NCI-H1105 (cell line): ENCODE measurements at regions not wholly inside any gene's neighbourhood (a gene's known extent, or its start where the extent isn't known, plus 50 kb on each side); places are given as distances from the start of the nearest gene placed in this dataset.
"Not testable (repeated sequence)": the region's sequence is repeated elsewhere in the genome, so short reads cannot be mapped to it uniquely, and the experiment has no call there.

Source experiments
- DNase-seq: peaks from one replicate; lab custom pipeline; 2025; lab: John Stamatoyannopoulos, UW

DNA sequence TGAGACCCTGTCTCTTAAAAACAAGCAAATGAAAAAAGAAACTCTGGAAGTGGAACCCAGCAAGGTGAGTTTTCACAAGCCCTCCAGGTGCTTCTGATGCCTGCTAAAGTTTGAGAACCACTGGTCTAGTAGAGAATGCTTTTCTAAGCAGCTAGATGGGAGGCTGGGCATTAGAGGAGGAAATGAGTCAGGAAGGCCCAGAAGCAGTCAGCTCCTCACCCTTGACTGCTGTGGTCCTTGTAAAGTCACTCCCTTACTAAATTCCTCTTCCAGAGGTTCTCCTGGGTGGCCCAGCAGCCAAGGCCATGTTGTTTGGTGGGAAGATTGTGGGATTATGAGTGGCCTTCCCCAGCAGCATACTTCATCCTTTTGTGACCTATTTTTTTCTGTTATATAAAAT is 52.0 kb upstream of the FYN start:
- no peak for DNase-seq

DNA sequence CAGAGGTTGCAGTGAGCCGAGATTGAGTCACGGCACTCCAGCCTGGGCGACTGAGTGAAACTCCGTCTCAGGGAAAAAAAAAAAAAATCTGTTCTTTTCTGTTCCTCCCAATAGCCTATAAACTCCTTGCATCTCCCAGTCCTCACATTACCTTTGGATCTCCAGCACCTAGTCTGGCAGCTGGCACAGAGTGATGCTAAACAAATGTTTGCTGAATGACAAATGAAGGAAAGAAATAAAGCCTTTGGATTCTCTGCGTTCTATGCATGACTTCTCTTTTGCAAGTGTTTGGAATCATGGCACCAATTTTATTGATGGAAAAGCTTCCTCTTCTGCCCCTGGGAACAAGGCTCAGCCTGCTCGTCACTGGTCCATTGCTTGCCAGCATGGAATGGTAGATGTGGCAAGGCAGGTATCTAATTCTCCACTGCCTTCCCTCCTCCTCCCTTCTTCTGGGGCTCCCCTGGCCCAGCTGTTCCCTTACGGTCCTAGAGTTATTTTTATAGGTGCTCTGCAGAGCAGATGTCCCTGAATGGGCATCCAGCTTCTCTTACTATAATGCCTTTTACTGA is 53.6 kb upstream of the FYN start:
- no peak for DNase-seq

DNA sequence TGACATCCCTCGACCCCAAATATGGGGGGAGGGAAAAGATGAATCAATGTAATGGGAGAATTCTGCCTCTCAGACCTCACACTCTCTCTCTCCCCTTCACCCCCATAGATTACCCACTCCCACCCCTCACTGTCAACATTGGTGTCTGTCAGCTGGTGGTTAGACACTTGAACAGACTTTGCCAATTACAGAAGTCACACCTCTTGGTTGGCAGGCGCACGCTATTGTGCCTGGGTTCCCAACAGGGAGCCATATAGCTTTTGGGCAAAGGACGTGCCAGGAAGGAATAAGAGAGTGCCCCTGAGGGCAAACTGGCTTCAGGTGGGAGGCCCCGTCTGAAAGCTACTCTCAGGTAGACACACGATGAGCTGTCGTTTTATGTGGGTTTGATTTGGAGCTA is 54.1 kb upstream of the FYN start:
- DNase-seq, result peak; percentile 94

DNA sequence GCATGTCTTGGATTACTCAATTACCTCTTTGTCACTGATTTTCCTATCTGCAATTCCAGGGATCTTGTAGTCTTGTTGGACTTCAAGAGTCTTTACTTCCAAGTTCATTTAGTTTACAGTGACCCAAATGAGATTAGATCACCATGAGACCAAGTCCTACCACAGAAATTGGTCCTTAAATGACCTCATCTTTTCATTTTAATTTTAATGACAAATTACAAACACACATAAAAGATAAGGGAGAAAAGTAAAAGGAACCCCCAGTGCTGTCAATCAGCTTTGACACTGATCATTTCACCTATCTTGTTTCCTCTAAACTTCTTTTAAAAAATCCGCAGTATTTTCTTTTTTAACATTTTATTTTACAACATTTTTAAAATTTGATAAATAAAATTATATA is 54.9 kb upstream of the FYN start:
- no peak for DNase-seq

DNA sequence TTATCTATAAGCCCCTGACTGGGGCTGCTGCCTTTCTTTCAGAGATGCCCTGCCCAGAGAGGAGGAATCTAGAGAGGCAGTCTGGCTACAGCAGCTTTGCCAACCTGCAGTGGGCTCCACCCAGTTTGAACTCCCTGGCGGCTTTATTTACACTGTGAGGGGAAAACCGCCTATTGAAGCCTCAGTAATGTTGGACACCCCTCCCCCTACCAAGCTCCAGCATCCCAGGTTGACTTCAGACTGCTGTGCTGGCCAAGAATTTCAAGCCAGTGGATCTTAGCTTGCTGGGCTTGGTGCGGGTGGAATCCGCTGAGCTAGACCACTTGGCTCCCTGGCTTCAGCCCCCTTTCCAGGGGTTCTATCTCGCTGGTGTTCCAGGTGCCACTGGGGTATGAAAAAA is 61.4 kb upstream of the FYN start:
- not testable (repeated sequence) for DNase-seq

DNA sequence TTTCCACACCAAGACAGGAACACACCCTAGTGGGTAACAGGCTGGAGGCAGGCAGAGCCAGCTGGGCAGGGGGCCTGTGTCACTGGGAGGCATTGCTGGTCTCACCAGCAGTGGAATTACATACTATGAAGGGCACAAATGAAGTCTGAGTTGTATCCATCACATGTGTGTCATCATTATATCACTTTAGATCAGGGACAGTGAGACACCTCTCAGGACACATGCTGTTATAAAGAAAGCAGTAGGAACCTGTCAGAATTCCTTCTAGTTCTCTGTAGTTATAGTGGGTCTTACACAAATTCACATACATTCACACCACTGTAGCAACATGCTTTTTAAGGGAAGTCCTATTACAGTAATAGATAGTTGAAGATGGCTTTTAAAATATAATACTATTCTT is 63.5 kb upstream of the FYN start:
- DNase-seq, result no peak

DNA sequence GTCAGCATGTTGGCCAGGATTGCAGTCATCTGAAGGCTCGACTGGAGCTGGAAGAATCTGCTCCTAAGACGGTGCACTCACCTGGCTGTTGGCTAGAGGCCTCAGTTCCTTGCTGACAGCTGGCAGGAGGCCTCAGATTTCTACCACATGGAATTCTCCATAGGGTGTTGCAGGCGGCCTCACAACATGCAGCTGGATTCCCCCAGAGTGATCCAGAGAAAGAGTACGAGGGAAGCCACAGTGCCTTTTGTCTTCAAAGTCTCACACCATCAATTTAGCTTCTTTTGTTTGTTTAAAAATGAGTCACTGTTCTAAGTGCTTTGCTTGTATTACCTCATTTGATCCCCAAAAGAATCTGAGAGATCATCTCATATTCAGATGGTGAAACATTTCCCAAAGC is 65.5 kb upstream of the FYN start:
- no peak for DNase-seq

DNA sequence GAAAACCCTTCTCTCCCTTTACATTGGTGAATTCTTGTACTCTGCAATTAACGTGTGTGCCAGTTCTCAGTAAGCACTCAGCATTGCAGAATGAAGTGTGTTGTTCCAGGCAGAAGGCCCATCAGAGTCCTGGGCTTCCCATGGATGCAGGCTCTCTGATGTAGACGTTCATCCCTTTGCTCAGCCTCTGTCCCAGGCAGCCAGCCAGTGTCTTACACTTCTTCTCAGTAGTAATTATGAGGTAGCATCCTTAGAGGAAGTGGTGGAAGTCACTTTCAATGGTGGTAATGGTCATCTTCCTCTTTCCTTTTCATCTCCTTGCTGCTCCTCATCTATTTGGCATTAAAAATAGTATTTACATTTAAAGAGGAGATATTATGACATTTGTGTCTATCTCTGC is 66.7 kb upstream of the FYN start:
- DNase-seq, result no peak

DNA sequence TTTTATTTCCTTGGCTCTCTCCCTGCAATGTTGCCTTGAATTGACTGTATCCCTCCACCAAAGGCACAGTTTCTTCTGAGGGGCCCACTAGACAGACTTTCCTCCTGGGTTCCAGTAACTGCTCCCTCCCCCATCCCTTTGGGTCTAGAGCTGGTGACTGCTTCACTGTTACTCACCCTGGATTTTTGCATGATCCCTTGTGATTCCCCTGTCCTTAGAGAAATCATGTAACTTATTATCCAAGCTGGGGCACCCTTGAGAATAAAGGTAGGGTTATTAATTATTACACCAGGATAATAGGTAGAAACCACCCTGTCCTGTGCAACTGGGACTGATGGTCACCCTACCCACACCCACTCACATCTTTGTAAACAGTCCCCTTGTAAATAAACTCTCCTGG is 67.5 kb upstream of the FYN start:
- DNase-seq, result no peak

DNA sequence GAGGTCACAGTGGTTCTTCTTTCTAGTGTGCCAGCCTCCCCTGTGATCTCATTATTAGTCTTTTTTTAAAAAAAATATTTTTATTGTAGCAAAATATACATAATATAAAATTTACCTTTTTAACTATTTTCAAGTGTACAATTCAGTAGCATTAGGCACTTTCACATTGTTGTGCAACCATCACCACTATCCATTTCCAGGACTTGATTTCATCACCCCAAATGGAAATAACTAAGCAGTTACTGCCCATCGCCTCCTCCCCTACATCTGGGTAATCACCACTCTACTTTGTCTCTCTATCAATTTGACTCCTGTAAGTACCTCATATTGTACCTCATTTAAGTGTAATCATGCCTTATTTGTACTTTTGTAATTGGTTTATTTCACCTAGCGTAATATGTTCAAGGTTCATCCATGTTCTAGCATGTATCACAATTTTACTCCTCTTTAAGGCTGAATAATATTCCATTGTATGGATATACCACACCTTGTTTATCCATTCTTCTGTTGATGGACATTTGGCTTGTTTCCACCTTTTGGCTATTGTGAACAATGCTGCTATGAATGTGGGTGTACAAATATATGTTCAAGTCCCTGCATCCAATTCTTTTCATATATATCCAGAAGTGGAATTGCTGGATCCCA is 68.6 kb upstream of the FYN start:
- DNase-seq, result no peak

DNA sequence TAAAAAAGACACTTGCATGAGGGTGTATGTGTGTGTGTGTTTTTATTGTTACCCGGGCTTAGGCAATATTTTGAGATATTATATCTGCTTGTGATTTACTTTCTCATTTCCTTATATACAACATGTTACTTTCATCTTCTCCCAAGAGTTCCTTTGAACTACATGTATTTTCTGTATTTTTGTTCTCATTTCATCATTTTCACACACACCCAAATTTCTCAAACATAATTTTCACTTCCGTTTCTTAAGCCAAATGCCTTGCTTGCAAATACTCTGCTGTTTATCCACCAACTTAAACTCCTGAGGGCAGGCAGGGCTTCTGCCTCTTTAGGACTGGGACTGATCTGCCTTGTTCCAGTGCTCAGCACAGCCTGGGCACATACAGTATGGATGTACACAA is 69.3 kb upstream of the FYN start:
- DNase-seq, result no peak

DNA sequence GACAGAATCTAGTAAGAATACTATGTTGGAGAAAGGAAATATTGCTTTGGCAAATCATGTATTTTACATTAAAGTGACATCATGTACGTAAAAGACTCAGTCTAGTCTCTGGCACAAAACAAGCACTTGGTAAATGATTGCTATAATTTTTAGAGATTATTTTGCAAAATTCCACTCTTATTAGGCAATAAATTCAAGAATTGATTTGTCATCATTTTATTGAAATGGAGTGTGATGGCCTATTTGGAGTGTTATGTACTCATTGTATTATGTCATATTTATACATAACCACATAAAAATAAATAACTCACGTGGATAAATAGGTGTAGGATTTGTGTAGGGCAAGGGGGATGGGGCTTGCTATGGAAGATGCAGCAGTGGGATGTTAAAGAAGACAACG is 70.0 kb upstream of the FYN start:
- no peak for DNase-seq

DNA sequence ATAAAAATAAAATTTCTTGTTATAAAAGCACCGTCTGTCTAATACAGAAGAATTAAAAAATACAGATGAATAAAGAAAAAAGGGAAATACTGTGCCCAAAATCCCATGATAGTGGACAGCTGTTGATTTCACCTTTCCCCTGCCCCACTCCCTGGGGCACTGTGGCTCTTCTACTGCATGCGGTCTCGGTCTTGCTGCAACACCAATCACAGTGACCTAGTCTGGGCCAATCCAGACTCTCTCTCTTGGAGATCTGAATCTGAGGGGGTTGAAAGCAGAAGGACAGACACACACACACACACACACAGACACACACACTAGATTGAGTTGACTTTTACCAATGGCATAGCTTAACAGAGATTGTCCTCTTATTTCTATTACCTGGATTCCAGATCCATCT is 70.5 kb upstream of the FYN start:
- no peak for DNase-seq

DNA sequence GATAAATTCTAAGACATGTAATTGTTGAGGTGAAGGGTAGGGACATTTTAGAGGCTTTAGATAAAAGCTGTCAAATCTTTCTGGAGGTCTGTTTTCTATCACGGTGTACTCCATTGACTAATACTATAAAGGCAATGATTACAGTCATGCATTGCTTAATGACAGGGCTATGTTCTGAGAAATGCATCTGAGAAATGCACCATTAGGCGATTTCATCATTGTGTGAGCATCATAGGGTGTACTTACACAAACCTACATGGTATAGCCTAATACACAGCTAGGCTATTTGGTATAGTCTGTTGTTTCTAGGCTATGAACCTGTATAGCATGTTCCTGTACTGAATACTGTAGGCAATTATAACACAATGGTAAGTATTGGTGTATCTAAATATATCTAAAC is 71.3 kb upstream of the FYN start:
- no peak for DNase-seq

DNA sequence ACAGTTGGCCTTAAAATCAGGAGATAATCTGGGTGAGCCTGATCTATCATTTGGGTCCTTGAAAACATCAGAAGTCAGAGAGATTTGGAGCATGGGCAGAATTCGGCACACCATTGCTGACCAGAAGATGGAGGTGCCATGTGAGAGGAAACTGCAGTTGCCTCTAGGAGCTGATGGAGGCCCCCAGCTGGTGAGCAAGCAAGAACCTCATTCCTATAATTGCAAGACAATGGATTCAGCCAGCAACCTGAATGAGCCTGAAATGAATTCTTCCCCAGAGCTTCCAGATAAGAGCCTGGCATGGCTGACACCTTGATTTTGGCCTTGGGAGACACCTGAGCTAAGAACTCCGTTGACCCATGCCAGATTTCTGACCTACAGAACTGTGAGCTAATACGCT is 76.3 kb upstream of the FYN start:
- no peak for DNase-seq

DNA sequence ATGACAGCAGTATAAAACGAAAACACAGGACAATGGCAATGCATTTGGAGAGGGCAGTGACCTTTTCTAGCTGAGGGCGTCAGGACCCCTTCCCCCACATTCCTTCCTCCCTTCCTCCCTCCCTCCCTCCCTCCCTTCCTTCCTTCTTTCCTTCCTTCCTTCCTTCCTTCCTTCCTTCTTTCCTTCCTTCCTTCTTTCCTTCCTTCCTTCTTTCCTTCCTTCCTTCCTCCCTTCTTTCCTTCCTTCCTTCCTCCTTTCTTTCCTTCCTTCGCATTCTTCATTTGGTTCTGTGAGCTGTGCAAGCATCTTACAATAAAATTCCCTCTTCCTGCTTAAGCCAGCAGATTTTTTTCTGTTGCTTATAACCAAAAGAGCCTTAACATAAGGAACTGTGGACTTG is 76.7 kb upstream of the FYN start:
- not testable (repeated sequence) for DNase-seq

DNA sequence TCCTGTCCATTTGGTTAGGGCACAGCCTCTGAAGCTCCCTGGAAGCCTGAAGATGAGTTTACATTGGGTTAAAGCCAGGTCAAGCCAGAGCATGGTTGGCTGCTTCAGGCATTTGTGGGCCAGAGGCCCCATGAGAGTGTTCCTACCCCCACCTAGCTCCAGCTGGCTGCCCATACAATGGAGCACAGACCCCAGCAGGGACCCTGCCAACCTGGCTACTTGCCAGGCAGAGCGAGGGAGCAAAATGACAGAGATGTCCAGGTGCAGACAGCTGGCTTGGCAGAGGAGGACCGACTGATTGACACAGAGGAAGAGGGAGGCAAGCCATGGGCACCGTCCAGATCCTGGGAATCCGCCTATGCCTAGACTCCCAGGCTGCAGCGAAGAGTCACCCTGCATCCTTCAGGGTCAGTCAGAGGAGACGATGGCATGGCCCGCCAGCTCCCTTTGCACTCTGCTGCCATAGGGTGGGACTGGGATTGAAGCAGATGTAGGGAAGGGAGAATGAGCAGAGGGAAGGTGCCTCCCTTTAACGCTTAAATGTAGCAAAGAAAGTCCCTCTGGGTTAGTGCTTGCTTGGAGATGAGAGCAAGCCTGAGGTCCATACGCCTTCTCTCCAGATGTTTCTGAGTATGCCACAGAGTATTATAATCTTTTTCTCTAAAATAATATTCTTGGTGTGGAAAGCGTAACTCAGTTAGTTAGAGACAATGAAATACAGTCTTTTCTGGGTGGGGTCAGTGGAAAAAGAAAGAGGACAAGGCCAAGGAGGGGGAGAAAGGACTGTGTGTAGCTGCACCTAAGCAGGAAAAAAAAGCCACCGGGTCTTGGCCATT is 77.6 kb upstream of the FYN start:
- peak; percentile 95 for DNase-seq

DNA sequence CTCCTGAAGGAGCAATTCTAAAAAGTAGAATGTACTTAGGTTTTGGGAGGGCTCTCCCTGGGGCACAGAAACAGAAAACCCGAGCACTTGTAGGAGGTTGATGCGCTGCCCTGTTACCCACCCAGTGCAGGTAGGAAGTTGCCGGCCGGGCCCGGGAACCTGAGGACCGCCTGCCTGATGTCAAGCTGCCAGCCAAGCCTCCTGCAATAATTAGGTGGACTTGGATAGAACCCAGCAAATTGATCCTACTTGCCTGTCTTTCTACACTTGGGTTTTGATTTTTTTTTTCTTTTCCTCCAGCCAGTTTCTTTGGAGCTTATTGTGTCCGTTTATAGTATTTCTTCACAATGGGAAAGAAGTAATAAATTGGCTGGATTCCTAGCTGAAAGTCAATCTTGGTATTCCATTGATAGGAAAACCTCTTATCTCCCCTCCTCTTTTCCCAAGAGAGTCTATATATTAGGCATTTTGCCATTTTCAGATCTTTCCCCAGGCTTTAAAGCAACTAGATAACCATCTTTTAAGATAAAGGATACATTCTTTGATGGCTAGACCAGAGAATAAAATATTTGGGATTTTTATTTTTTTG is 78.3 kb upstream of the FYN start:
- peak; percentile 72 for DNase-seq

DNA sequence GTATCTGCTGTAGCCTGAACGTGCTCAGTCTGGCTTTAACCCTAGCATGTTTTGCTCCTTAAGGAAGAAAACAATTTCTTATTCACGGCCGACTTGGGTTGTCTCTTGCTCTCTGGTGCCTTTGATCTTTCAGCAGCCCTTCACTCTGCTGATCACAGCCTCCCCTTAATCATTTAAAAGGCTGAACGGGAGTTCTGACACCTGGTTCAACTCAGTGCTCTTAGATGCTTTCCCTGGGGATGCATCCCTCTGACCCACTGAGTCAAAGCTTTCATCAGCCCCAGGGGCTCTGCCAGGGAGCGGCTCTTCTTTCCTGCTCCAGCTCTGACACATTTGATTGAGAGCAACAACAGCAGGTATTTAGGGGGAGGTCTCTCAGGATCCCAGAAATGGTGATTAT is 79.0 kb upstream of the FYN start:
- no peak for DNase-seq

DNA sequence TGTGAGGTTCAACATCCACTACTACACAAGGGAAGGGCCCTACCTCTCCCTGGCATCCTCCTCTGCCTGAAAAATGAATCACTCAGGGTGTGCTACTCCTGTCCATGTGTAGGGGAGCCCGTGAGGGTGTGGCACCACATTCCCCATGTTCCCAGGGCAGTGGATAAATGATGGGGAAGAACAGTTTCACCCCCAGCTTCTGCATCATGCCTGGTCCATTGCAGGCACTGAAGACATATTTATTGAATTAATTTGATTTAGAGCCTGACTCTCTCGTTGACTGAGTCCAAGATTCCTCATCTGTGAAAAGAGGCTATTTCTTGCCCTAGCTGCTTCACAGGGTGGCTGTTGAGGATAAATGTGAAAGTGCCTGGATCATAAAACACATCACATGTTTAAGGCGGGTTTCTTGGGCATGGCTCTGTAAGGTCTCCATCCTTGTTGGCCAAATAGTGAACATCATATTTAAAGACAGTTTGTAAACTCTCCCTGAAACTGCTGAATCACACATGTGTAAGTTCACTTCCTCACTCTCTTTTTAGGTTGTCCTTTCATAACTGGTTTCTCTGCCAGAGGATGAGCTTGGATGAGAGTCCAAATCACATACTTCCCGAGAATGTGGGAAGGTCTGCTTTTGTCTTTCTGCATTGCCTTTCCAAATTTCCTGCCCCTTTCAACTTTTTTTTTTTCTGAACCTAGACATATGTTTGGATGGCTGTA is 79.7 kb upstream of the FYN start:
- DNase-seq, result no peak

DNA sequence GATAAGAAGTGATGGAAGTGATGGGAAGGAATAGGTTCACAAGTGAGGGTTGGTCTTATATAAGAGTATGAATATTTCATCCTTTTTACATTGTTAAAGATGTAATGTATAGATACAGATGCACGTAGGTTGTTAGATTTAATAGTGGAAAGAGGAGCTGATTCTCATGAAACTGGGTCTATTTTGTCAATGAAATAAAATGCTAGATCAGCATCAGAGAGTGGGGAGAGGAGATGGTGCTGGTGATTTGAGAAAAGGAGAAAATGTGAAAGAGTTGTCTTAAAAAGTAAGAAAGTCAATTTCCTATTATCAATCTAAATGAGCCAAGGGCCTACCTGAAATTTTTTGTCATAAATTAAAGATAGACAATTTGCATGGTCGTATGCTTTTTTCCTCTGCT is 82.8 kb upstream of the FYN start:
- no peak for DNase-seq

DNA sequence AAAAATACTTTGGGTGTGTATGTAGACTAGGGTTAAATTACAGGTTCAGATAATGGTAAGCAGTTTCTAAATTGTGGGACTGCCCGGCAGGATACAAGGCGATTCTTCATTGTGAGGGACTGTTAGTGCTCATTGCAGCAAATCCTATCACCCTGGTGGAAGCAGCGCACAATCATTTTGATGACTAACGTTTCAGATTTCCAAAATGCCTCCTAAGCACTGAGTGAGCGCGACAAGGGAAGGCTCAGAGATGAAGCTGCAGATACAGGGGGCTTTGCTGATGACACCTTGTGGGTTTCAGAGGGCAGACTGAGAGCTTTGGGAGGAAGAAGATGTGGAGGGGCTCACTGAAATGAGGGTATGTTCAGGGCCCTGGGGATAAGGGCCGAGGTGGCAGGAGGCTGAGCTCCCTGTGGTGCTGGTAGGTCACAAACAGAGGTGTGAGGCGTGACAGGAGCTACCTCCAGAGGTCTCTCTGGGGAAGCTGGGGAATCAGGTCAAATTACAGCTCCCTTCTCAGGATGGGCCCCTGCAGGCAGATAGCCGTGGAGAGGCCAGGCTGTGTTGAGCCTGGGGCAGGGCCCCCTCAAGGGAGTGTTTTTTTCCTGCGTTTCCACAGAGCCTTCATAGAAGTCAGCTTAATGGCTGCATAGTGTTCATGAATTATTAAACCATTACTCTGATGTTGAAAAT is 84.5 kb upstream of the FYN start:
- no peak for DNase-seq
